ENCODE measurements at regions not wholly inside any gene's neighbourhood (a gene's known extent, or its start where the extent isn't known, plus 50 kb on each side); places are given as distances from the start of the nearest gene placed in this dataset.

- Histone ChIP-seq H3K4me3 (ENCODE audit: low read length) (no peak overlapping the region), H3K27ac (ENCODE audit: low read length) (no peak overlapping the region), H3K36me3 (replicated peaks; ENCODE audit: low read depth, low read length) (no peaks in the 10 kb centered on the region), H3K27me3 (ENCODE audit: low read depth, low read length) (no peaks in the 10 kb centered on the region), H3K79me2 (ENCODE audit: low read length) (no peaks in the 10 kb centered on the region), H3K9ac (ENCODE audit: low read length) (no peak overlapping the region), H3K4me2 (ENCODE audit: low read length) (no peak overlapping the region), H4K20me1 (ENCODE audit: insufficient read depth, low read length) (no peaks in the 10 kb centered on the region), H3K4me1 (ENCODE audit: low read length) (peaks cover 23% of the 10 kb centered on the region), H3K9me3 (ENCODE audit: insufficient read depth, low read length) (no peaks in the 10 kb centered on the region), H2AFZ (ENCODE audit: low read depth, low read length) (no peak overlapping the region)
- TF ChIP-seq, protein P1, sequence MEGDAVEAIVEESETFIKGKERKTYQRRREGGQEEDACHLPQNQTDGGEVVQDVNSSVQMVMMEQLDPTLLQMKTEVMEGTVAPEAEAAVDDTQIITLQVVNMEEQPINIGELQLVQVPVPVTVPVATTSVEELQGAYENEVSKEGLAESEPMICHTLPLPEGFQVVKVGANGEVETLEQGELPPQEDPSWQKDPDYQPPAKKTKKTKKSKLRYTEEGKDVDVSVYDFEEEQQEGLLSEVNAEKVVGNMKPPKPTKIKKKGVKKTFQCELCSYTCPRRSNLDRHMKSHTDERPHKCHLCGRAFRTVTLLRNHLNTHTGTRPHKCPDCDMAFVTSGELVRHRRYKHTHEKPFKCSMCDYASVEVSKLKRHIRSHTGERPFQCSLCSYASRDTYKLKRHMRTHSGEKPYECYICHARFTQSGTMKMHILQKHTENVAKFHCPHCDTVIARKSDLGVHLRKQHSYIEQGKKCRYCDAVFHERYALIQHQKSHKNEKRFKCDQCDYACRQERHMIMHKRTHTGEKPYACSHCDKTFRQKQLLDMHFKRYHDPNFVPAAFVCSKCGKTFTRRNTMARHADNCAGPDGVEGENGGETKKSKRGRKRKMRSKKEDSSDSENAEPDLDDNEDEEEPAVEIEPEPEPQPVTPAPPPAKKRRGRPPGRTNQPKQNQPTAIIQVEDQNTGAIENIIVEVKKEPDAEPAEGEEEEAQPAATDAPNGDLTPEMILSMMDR (IDR thresholded peaks at IDR 0.05; ENCODE audit: low read depth, low read length), result no peak
- TF ChIP-seq EZH2phosphoT487 (IDR thresholded peaks at IDR 0.05; ENCODE audit: low read depth), result no peak
These were observed 244.8 kb upstream of the NFE2L3 start for GRCh38 chr7:25907214-25907613.

GRCh38 chr7:25907731-25908130 is 244.3 kb upstream of the NFE2L3 start:
- no peaks in the 10 kb centered on the region for H4K20me1 ChIP-seq (ENCODE audit: insufficient read depth, low read length)
- peaks cover 23% of the 10 kb centered on the region for H3K4me1 ChIP-seq (ENCODE audit: low read length)

DNA sequence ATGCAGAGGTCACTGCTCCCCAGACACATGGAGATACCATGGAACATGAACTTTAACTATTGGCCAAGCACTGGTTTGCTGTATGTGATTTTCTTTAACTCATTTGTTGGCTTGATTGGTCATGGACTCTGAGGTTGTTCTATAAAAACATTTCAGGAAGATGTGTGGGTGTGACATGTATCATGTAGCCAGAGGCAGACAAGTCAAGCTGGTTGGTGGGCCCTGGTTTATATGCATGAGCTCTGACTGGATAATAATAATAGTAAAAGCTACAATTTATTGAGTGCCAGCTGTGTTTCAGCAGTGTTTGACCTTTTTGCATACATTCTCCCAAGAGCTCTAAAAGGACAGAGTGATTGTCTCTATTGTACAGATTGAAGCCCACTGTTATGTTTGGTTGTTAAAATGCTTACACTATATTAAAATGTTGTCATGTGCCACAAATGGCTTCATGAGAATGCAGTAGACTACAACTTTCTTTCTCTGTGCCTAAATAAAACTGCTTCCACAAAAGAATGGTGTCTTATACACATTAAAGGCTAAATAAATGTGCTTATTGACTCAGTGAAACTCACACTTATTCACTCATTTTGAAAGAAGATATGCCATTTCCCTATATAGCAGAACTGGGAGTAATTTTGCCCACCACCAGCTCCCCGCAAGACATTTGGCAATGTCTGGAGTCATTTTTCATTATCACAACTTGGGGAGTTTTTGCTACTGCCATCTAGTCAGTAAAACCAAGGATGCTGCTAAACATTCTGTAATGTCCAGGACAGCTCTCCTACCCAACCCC is 243.6 kb upstream of the NFE2L3 start:
- no peak for TF ChIP-seq EZH2phosphoT487 (IDR thresholded peaks at IDR 0.05; ENCODE audit: low read depth)
- TF ChIP-seq, protein P1 (IDR thresholded peaks at IDR 0.05; ENCODE audit: low read depth, low read length), result no peak
- Histone ChIP-seq H3K4me2 (ENCODE audit: low read length) (peak overlapping the region; percentile 38), H3K36me3 (replicated peaks; ENCODE audit: low read depth, low read length) (no peaks in the 10 kb centered on the region), H3K79me2 (ENCODE audit: low read length) (no peaks in the 10 kb centered on the region), H3K9ac (ENCODE audit: low read length) (no peak overlapping the region), H3K9me3 (ENCODE audit: insufficient read depth, low read length) (no peaks in the 10 kb centered on the region), H4K20me1 (ENCODE audit: insufficient read depth, low read length) (no peaks in the 10 kb centered on the region), H3K4me3 (ENCODE audit: low read length) (no peak overlapping the region), H2AFZ (ENCODE audit: low read depth, low read length) (no peak overlapping the region), H3K4me1 (ENCODE audit: low read length) (peaks cover 23% of the 10 kb centered on the region), H3K27me3 (ENCODE audit: low read depth, low read length) (no peaks in the 10 kb centered on the region), H3K27ac (ENCODE audit: low read length) (no peak overlapping the region)

More at GRCh38 chr7:25907731-25908130, 244.3 kb upstream of the NFE2L3 start:
- Histone ChIP-seq H2AFZ (ENCODE audit: low read depth, low read length) (no peak overlapping the region), H3K79me2 (ENCODE audit: low read length) (no peaks in the 10 kb centered on the region), H3K9me3 (ENCODE audit: insufficient read depth, low read length) (no peaks in the 10 kb centered on the region), H3K9ac (ENCODE audit: low read length) (no peak overlapping the region), H3K36me3 (replicated peaks; ENCODE audit: low read depth, low read length) (no peaks in the 10 kb centered on the region), H3K27me3 (ENCODE audit: low read depth, low read length) (no peaks in the 10 kb centered on the region), H3K27ac (ENCODE audit: low read length) (no peak overlapping the region), H3K4me3 (ENCODE audit: low read length) (no peak overlapping the region), H3K4me2 (ENCODE audit: low read length) (no peak overlapping the region)
- no peak for TF ChIP-seq EZH2phosphoT487 (IDR thresholded peaks at IDR 0.05; ENCODE audit: low read depth)
- TF ChIP-seq, protein P1 (IDR thresholded peaks at IDR 0.05; ENCODE audit: low read depth, low read length), result no peak

DNA sequence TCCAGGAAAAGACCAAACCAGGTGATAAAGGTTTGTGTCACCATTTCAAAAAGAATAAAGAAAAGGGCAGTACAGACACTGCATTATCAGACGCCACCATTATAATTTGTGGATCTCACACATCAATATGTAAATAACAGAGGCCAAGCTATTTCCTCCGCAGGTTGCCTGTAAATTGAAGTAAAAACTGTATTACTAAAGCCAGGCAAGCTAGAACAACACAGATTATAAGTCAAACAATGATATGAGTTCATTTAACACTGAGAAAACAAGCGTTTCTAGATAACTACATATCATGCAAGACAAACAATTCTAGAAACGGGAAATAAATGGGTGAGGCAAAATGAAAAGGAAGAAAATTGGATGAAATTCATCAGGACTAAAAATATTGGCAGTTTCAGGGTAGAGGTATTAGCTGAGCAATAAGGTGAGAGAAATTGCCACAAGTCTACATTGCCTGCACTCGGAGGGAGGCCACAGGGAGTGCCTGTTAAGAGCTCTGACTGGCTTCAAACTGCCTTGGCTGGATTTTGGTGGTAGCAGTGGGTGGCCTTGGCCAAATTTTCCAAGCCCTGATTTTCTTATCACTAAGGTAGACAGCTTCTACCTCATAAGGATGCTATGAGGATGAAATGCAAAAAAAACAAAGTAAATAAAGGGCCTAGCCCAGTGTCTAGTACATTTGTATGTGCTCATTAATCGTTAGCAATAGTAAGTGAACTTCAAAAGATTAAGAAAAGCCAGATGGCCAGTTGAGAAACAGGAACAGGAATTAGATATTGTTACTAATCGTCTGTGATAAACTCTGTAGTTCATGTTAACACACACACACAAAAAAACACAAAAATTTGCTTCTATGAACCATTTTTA is 240.0 kb upstream of the NFE2L3 start:
- Histone ChIP-seq H2AFZ (ENCODE audit: low read depth, low read length) (no peak overlapping the region), H3K4me1 (ENCODE audit: low read length) (peaks cover 13% of the 10 kb centered on the region), H3K27me3 (ENCODE audit: low read depth, low read length) (no peaks in the 10 kb centered on the region), H3K9me3 (ENCODE audit: insufficient read depth, low read length) (no peaks in the 10 kb centered on the region), H3K9ac (ENCODE audit: low read length) (no peak overlapping the region), H3K4me2 (ENCODE audit: low read length) (no peak overlapping the region), H3K36me3 (replicated peaks; ENCODE audit: low read depth, low read length) (no peaks in the 10 kb centered on the region), H3K4me3 (ENCODE audit: low read length) (no peak overlapping the region), H3K79me2 (ENCODE audit: low read length) (no peaks in the 10 kb centered on the region), H3K27ac (ENCODE audit: low read length) (no peak overlapping the region), H4K20me1 (ENCODE audit: insufficient read depth, low read length) (no peaks in the 10 kb centered on the region)
- TF ChIP-seq EZH2phosphoT487 (IDR thresholded peaks at IDR 0.05; ENCODE audit: low read depth), result no peak
- TF ChIP-seq, protein P1 (IDR thresholded peaks at IDR 0.05; ENCODE audit: low read depth, low read length), result no peak

Data from OCI-LY3 (cell line).